ENCODE measurements at regions not wholly inside any gene's neighbourhood (a gene's known extent, or its start where the extent isn't known, plus 50 kb on each side); places are given as distances from the start of the nearest gene placed in this dataset.

DNA sequence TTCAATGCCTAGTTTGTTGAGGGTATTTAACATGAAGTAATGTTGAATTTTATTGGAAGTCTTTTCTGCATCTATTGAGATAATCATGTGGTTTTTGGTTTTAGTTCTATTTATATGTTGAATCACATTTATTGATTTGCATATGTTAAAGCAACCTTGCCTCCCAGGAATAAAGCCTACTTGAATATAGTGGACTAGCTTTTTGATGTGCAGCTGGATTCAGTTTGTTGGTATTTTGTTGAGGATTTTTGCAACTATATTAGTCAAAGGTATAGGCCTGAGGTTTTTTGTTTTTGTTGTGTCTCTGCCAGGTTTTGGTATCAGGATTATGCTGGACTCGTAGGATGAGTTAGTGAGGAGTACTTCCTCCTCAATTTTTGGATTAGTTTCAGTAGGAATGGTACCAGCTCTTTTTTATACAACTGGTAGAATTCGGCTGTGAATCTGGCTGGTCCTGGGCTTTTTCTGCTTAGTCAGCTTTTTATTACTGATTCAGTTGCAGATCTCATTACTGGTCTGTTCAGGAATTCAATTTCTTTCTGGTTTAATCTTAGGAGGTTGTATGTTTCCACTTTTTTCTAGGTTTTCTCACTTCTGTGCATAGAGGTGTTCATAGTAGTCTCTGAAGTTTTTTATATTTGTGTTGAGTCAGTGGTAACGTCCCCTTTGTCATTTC, 209.8 kb upstream of the RBMS3 start:
- no peak for DNase-seq

DNA sequence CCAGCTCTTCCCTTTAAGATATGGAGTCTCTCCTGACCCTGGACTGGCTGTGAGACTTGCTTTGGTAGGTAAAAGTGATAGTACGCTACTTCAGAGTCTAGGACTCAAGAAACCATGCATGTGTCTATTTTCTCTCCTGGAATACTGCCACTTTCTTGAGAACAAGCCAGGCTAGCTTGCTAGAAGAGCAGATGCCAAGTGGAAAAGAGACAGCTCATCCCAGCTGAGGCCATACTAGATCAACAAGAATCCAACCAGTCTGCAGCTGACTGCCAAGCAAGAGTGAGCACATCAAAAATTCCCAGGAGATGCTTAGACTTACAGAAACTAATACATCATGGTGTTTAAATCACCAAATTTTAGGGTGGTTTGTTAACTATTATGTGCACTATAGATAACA, 208.3 kb upstream of the RBMS3 start:
- no peak for DNase-seq

DNA sequence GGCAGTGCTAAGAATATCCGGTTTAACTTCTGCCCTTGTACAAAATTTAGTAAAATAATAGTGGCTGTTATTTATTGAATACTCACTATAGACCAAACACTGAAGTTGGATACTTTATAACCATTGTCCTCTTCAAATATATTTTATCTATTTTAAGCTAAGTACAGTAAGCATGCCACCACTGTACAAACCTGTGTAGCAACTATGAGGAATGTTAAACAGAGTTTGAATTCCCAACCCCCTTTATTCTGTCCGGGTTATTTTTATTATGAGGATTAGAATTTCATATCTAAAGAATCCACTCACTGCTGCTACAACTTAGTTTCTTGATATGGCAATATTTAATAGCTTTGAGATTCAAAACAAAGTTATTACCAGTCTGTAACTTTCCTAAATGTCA, 203.5 kb upstream of the RBMS3 start:
- no peak for DNase-seq

DNA sequence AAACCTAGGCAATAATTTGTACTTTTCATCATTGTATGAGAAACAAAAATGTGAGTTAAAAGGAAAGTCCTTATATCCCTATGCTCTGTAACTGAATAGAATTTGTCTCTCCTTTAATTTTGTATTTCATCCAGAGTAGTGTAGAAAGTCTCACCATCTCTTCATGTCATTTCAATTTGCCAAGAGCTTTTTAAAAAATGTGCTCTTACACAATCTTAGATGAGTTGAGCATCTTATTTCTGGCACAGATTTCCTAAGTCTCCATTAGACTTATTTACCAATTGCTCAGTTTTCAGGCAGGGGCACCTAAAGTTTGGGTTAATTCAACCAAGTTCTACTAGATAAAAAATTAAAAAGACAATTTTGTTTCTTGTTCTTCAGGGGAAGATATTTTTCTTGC, 201.5 kb upstream of the RBMS3 start:
- no peak for DNase-seq

DNA sequence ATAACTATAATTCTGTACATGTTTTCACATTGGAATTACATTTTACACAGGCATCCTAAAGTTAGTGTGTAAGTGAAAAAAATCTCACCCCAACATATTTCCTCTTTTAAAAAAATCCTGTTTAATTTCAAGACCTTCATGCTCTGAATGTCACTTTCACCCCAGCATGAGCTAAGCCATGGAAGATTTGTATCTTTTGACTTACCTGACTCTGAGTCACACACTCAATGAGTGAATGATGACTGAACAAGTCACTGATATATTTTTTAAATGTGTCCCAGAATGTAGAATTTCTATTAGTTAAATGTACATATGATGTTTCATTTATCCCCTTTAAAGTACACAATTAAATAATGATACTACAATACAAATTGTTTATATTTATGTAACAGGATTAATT, 199.9 kb upstream of the RBMS3 start:
- no peak for DNase-seq

DNA sequence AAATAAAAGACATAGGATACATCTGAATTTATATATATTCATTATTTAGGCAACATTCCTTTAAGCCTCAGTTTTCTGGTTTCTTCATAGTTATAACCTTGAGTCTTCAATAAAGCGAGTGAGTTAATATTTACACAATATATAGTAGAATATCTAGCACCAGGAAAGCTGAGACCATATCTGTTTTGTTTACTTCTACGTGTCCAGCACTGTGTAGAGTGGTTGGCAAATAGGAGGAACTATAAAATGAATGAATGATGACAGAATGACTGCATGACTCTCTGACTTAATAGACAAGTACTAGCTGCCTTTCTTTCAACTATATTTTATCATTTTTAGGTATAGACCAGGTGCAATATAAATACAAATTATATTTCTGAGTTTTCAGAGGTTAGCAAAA, 197.8 kb upstream of the RBMS3 start:
- DNase-seq: no peak

DNA sequence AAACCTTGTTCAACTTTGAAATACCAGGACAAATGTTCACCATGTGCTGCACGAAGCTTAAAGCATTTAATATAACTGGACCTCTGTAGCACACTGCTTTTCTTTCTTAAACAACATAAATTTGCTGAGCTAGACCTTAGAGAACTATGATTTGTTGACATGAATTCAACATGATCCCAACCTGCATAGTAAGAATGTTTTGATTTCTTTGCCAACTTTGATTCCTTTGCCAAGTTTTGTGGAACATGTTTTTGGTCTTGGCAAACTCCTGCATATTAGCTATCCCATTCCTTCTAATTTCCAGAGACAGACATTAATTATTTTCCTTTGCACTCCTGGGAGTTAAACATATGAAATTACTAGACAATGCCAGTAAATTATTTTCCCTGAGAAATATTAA, 197.2 kb upstream of the RBMS3 start:
- no peak for DNase-seq

DNA sequence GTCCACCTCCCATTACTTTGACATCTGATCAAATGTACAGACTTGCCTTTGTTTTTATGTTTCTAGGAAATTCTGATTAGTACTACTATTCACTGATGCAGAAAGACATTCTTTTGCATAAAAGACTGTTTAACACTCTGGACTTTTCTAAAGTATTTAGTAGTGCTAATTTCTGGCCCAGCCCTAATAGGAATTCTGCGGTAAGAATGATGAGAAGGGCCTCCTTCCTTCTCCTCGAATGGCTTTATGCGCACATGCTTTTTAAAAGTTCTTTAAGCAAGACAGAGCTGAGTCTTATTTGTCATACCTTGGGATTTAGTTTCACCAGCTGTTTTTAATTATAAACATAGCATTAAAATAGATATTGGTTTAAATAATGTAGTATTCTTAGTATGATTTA, 192.3 kb upstream of the RBMS3 start:
- DNase-seq: no peak

DNA sequence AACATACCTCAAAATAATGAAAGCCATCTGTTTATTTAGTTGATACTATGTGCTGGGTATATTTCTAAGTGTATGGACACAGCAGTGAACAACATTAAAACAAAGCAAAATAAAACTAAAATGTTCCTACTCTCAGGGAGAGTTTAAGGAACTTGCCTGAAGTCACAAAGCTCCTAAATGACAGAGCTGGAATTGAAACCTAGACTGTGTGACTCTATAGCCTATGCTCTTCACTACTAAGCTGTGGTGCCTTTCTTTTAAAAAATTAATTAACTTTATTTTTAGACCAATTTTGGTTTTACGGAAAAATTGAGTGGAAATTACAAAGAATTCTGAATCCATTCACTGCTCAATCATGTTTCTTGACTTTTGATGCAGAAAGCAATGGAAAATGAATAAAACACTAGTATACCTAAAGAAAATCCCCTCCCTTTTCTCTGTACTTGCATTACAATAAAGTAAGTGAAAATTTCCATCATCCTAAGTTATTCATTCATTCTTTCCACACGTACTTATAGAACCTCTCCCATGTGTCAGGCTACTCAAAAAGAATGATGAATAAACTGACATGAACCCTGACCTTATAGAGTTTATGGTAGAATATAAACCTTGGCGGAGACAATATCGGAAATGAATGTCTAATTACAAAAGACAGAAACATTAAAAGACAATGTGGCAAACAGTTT, 189.8 kb upstream of the RBMS3 start:
- DNase-seq: no peak

DNA sequence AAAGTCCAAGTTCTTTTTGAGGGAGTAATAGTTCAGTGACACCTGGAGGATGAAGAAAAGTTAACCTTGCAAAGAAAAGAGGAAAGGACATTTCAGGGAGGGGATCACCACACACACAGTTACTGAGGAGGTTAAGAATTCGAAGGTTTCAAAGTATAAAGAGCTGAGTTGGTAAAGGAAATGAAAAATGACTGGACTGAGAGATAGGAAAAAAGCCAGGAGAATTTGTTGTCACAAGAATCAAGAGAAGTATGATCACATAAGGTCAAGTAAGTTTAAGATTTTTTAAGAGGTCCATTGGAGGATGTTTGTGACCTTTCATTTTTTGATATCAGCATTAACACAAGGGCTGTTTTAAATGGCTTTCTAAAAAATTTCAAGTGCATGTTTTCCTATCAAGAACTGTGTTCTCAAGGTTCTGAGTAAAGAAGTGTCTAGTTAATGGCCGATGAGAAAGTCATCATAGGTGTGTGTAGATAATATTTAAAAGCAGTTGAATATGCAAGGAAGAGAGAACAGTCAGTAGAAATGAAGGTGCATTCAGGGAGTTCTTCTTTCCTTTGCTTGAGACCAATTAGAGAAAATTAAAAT, 189.2 kb upstream of the RBMS3 start:
- DNase-seq: no peak

DNA sequence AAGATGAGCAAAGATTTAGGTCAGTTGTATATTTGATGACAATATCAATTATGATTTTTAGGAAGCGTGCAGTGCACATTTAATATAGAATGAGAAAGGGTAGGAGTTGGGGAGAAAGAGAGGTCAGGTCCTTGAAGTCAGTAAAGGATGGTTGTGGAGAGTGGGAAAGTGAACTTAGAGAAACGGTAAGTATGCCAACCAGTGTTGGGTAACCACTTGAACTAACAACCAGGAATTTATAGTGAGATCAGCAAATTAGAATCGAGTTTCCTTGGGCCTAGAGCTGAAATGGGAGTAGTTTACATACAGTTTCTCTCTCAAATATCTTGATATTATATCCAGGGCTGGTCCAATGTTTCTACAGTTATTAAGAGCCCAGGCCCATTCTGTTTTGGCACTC, 188.5 kb upstream of the RBMS3 start:
- no peak for DNase-seq

DNA sequence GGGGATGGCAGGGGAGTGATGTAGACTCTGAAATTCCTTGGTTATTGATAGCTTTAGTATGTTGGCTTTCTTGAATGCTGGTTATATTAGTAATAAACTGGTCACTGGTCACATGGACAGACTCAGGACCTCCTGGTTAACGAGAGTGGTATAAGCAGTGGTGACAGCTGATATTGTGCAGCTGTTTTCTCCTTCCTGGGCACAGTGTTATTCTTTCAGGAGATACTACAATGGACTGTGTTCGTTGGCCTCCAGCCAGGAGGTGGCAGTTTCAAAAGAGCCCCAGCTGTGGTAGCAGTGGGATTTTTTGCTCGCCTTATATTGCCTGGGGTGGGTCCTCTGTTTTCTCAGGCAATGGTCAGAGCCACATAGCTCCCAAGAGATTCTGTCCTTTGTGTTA, 181.6 kb upstream of the RBMS3 start:
- DNase-seq: no peak

DNA sequence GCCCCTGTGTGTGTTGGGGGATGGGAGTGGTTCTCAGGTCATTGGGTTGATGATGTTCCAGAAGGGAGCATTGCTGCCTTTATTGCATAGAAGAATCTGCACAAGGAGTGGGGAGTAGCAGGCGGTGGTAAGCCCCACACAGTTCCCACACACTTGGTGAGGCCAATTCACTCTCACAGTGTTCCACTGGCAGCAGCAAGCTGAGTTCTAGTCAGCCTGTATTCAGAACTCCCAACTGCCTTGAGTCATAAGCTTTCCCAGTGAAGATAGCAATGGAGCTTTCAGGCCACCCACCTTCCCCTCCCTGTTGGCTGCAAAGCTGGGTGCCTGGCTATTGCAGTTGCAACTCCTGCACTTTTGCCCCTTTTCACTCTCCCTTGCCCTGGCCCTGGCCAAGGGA, 181.1 kb upstream of the RBMS3 start:
- DNase-seq: no peak

DNA sequence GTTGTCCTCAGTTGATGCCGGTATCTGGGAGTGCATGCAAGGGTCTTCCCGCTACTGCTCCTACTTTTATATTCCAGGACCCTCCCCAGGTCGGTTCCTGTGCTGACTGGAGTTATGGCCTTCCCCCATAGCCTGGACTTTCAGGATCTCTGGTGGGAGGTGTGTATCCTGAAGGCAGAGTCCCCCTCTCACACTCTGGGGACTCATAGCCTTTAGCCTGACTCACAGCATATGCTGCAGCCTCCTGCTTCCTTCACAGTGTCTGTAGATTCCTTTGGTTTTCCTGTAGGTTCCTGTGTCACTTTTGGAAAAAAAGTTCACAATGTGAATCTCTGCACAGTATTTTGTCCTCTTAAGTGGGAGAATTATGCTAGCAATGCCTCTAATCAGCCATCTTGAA, 180.6 kb upstream of the RBMS3 start:
- DNase-seq: no peak

DNA sequence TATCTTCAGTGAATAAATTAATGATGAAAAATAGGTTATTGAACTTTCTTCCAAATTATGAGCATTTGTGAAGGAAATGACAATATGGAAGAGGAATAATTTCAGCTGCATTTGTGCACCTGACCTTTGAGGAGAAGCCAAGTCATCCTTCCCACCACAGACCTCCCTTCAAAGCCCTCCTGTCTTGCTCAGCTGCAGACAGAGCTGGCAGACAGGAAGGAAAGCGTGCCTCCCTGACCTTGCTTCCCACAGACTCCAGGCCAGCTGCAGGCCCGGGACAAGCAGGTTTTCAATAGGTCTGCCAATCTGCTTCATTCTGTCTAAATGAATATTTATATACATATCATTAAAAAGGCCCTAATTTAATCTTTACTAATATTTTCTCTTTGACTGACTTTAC, 152.9 kb upstream of the RBMS3 start:
- DNase-seq: no peak

DNA sequence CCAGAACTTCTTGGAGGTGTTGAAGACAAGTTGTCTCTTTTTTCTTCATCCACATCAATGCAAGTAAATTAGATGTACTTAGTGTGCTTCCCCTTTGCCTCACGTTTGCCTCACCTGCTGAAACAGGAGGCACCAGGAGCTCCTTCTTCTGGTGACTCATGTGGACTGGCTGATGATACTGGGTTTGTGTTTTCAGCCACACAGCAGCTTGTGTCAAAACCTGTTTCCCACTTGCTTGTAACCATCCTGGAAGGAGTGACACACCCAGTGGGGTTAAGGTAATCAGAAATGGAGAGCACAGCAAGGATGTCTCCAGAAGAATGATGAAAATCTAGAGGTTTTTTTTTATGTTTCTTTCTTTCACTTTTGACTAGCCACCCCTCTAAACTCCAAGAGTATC, 143.3 kb upstream of the RBMS3 start:
- DNase-seq: no peak

DNA sequence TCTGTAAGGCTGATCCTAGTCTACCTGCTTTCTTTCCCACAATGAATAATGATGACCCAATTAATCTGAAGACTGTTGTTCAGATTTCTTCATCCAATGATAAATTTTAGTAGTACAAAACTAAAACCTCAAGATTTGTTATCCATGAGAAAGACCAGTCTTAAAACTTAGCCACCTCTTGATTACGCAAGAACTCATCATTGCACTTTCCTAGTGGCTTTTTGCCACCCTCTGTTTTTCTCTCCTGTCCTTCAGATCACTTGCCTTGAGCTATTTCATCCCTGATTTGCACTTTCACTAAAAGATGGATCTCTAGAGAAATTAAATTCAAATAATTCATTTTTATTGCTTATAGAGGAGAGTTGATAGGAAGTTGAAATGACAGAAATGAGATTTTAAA, 142.7 kb upstream of the RBMS3 start:
- no peak for DNase-seq

DNA sequence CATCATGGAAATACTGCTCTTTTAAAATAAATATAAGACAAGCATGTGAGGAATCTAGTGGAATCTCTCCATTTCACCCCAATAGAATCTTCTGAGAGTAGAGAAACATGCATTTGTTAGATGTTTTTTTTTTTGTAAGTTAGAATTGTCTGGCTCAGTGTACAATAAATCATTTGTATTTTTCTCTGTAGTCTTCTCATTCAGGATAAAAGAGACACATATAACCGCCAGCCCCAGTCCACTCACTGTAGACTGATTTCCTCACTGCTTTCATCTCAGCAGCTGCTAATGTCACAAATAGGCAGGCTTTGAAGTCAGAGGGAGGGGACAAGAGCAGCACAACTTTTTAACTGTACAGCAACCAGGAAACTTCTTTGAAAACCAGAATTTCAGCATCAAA, 140.2 kb upstream of the RBMS3 start:
- DNase-seq: no peak

DNA sequence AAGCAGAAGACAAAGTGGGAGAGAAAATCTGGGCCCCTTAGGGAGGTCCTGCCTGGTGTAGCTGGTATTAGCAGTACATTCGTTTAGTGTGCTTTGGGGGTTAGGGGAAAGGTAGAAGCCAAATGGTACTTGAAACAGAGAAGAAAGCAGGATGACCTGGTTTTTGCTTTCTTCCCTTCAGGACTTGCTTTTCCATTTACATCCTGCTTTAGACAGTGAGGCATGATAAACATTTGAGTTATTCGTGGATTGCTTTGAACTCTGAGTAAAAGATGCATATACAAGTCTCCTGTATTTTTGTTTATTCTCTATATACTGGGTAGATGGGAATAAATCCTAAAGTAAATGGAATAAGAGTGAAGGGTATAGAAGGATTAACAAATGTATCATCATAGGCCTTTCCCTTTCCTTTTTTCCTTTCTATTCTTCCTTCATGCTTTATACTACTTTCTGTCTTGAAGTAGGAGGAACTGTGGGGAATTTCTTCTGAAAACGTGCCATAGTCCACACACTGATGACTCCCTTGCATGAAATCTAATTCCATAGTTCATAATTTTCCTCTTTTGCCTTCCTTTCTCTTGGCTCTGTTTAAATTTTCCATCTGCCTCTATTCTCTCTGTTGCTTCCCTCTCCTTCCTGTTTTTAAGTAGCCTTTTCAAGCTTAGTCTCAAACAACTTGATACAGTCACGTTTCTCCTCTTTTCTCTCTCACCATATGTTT, 139.5 kb upstream of the RBMS3 start:
- DNase-seq: no peak

DNA sequence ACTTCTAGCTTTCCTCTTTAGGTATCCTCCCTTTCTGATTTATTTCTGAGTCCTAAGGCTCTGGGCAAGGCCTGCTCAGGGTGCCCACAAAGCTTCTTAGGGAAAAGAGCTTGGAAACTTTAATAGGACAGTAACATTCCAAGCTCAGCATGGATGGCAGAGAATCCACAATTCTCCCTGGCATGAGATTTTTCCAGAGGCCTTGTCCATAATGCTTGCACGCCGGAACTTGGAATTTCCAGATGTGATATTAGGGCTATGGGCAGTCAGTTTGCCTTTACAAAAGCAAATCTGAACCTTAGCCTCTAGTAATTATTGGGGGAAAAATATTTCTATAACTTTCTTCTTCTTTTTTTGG, 139.0 kb upstream of the RBMS3 start:
- DNase-seq: no peak

DNA sequence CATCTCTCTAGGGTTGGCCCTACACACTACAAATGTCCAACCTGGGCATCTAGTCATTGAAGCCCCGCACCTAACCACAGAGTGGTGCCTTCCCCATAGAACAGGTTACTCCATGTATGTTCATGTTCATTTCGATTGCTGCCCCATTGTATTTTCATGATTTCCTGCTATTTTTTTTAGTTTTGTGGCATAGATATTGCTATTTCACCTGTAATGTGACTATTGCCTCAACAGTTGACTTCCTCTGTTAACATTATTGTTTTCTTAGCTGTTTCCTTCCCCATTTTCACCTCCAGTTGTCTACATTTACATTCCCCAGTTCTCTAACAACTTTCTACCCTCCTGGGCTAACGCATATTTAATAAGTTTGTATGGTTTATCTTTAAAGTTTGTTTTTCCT, 137.7 kb upstream of the RBMS3 start:
- DNase-seq: no peak

DNA sequence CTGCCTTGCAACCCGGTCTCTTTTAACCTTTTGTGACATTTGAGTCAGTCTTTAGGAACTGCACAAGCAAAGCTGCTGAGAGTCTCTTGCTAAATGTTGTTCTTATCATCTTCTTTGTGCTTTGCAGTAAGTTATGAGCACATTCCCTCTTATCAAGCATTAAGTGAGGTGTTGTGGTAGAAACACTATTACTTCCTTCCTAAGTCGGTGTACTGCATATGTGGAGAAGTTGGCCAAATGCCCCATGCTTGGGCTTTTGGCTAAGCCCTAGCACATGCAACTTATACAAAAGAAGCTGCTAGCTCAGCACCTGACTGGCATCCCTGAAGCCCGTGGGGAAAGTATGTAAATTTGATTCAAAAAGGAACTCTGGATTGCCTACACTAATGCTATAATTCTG, 136.5 kb upstream of the RBMS3 start:
- no peak for DNase-seq

DNA sequence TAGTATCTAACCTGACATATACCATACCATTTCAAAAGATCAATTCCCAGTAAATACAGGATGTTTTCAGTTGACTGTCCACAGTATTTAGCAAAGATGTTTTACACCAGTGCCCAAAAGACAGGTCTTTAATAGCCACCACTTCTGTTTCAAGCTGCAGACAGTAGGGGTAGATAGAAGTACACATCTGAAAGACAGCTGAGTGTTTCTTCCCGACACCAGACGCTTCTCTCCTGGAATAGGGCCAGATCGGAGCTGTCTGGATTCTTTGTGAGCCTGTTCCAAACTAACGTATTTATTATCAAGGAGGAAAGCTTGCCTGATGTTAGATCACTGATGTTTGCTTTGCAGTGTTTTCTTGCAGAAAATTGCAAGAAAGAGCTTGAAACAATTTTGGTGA, 136.1 kb upstream of the RBMS3 start:
- DNase-seq: no peak

DNA sequence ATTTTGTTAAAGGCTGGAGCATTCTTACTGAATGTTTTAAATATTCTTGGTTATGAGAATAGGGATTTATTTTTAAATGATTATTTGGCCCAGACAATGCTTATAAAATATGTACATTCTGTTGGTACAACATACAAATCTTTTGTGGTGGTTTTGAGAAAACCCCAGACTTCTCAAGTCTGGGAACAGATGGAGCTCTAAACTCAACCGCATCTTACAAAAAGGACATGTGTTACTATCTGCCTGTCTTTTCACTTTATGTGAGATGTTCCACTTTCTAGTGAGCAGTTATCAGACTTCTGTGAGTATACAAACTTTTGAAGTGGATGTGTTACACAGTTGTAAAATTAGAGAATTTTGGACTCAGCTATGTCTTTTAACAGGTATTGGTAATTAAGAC, 135.5 kb upstream of the RBMS3 start:
- no peak for DNase-seq
